ENCODE measurements at regions not wholly inside any gene's neighbourhood (a gene's known extent, or its start where the extent isn't known, plus 50 kb on each side); places are given as distances from the start of the nearest gene placed in this dataset.

DNA sequence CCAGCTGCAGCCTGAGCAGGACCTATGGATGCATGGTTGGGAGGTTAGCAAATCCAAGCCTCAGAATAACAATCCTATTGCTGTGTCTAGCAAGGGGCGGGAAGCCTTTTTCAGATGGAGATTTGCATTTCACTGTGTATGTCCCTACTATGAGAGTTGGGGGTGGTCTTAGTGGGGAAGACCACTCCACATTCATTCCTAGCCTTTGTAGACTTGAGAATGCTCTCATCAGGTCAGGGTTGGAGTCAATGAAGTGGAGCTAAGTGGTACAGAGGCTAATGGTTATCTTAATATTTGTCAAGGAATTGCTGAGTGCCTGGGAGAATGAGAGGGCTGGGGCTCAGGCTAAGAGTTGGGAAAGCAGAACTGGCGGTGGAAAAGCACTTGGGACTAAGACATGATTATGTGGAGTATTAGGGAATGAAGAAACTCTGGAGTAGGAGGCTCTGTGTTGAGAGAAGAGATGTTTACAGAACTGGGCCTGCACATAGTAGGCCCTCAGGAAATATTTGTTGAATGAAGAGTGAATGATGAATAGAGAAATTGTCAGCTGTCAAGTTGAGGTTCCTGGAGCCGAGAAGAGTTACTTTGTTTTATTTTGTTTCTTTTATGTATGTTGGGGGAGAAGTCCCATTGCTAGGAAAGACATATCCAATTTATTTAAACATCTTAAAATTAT, 175.5 kb upstream of the SPRY4 start:
- Mint-ChIP-seq H3K4me1 (peaks cover 39% of the 10 kb centered on the region), H3K27ac (ENCODE audit: unreplicated experiment) (no peak overlapping the region), H3K27me3 (ENCODE audit: low read depth) (no peaks in the 10 kb centered on the region), H3K36me3 (ENCODE audit: low read depth) (peaks cover 3% of the 10 kb centered on the region), H3K4me3 (no peak overlapping the region), H3K9me3 (peaks cover 7% of the 10 kb centered on the region)
- DNase-seq (ENCODE audit: low read depth, low spot score): no peak
- TF ChIP-seq, protein P1, sequence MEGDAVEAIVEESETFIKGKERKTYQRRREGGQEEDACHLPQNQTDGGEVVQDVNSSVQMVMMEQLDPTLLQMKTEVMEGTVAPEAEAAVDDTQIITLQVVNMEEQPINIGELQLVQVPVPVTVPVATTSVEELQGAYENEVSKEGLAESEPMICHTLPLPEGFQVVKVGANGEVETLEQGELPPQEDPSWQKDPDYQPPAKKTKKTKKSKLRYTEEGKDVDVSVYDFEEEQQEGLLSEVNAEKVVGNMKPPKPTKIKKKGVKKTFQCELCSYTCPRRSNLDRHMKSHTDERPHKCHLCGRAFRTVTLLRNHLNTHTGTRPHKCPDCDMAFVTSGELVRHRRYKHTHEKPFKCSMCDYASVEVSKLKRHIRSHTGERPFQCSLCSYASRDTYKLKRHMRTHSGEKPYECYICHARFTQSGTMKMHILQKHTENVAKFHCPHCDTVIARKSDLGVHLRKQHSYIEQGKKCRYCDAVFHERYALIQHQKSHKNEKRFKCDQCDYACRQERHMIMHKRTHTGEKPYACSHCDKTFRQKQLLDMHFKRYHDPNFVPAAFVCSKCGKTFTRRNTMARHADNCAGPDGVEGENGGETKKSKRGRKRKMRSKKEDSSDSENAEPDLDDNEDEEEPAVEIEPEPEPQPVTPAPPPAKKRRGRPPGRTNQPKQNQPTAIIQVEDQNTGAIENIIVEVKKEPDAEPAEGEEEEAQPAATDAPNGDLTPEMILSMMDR (conservative IDR thresholded peaks at IDR 0.05): no peak

DNA sequence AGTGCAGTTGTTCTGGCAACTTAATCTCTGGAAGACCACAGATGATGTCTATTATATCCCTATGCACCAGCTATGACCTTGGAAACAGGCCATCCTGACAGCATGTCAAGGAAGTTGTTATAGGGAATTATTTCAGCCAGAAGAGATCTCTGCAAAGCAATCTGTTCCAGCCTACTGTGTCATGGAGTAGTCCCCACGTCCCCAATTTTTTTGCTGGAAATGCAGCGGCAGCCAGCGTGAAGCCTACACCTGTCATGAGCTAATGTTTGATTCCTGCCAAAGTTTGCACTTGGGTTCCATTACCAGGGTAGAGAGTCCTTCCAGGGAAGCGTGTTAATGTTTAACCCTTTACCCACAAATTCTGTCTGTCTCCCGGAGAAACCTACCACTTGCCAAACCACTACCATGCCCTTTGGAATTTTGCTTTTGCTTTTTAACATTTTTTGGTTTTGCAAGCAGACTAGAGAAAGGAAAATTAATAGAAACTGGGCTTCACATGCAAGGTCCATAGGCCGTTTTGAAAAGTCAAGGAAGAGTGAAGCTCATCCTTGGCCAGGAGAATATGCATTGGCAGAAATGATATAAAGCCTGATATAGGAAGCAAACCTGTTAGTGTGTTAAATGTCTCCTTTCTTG, 174.9 kb upstream of the SPRY4 start:
- H3K4me1 Mint-ChIP-seq: peaks cover 40% of the 10 kb centered on the region
- H3K4me3 Mint-ChIP-seq: no peak overlapping the region
- TF ChIP-seq, protein P1 (conservative IDR thresholded peaks at IDR 0.05): no peak
- H3K9me3 Mint-ChIP-seq: peaks cover 7% of the 10 kb centered on the region
- H3K27ac Mint-ChIP-seq (ENCODE audit: unreplicated experiment): no peak overlapping the region
- no peaks in the 10 kb centered on the region for H3K27me3 Mint-ChIP-seq (ENCODE audit: low read depth)
- no peak for DNase-seq (ENCODE audit: low read depth, low spot score)
- H3K36me3 Mint-ChIP-seq (ENCODE audit: low read depth): peaks cover 3% of the 10 kb centered on the region

DNA sequence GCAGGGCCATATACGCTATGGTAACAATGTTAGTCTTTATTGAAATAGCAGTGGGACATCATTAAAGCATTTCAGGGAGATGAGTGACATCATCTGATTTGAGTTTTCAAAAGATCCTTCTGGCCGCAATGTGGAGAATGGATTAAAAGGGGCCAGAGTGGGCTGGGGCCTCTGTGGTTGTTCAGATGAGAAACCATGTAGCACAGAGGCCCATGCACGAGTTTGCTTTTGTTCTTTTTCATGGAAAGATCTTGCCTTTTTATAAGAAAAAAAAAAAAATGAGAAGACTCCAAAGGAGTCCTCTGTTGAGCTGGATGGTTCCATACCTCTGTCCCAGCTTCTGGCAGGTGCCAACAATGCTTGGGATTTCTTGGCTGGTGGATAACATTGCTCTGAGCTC, 173.5 kb upstream of the SPRY4 start:
- H3K9me3 Mint-ChIP-seq: peaks cover 7% of the 10 kb centered on the region

DNA sequence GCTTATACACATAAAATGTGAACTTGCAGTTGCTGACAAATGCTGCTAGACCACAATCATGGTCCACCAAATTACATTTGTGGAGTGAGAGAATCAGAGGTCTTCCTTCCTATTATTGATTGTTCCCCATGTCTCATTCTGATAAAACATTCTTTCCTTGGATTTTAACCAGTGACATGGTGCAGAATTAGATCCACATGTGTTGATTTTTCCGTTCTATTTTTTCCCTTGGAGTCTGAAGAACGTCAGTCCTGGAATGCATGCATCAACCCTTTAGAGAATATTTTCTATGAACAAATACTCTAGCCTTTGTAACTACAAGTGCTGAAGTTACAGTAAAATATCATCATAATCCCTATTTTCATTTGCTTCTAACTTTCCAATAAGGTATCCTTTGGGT, 170.7 kb upstream of the SPRY4 start:
- TF ChIP-seq, protein P1 (conservative IDR thresholded peaks at IDR 0.05): no peak
- Mint-ChIP-seq H3K4me1 (peaks cover 74% of the 10 kb centered on the region), H3K4me3 (no peak overlapping the region), H3K36me3 (ENCODE audit: low read depth) (peaks cover 3% of the 10 kb centered on the region), H3K9me3 (peaks cover 4% of the 10 kb centered on the region), H3K27ac (ENCODE audit: unreplicated experiment) (no peak overlapping the region), H3K27me3 (ENCODE audit: low read depth) (no peaks in the 10 kb centered on the region)
- no peak for DNase-seq (ENCODE audit: low read depth, low spot score)

More for the DNA sequence above, 173.5 kb upstream of the SPRY4 start:
- Mint-ChIP-seq H3K4me1 (peaks cover 47% of the 10 kb centered on the region), H3K36me3 (ENCODE audit: low read depth) (peaks cover 3% of the 10 kb centered on the region), H3K27ac (ENCODE audit: unreplicated experiment) (no peak overlapping the region), H3K4me3 (no peak overlapping the region), H3K27me3 (ENCODE audit: low read depth) (no peaks in the 10 kb centered on the region)
- no peak for DNase-seq (ENCODE audit: low read depth, low spot score)
- TF ChIP-seq, protein P1 (conservative IDR thresholded peaks at IDR 0.05): no peak

DNA sequence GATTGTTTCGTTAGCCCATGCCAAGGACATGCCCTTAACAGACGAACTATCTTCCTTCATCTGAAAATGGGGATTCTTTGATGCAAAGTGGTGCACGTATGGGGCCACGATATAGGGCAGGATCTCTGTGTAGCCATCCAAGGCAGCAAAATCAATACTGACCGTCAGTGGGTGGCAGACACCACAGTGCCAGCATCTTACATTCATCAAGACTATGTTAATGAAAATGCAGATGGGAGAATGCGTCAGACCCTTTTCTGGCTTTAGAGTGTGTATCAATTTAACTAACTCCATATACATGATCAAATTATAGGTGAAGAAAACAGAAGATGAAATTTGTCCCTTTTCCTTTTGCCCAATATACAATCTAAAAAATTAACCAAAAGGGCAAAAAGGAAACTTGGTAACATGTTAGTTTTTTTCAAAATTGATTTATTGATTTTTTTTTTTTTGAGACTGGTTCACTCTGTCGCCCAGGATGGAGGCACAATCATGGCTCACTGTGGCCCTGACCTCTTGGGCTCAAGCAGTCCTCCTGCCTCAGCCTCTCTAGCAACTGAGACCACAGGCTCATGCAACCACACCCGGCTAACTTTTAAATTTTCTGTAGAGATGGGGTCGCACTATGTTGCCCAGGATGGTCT, 169.2 kb upstream of the SPRY4 start:
- no peaks in the 10 kb centered on the region for H3K27me3 Mint-ChIP-seq (ENCODE audit: low read depth)
- peaks cover 3% of the 10 kb centered on the region for H3K36me3 Mint-ChIP-seq (ENCODE audit: low read depth)

More for the DNA sequence above, 169.2 kb upstream of the SPRY4 start:
- Mint-ChIP-seq H3K27ac (ENCODE audit: unreplicated experiment) (no peak overlapping the region), H3K4me3 (no peak overlapping the region), H3K4me1 (peaks cover 73% of the 10 kb centered on the region), H3K9me3 (peaks cover 4% of the 10 kb centered on the region)
- DNase-seq (ENCODE audit: low read depth, low spot score): no peak
- TF ChIP-seq, protein P1 (conservative IDR thresholded peaks at IDR 0.05): no peak

Measured in neural crest cell (in vitro differentiated cells).